ENCODE measurements at regions not wholly inside any gene's neighbourhood (a gene's known extent, or its start where the extent isn't known, plus 50 kb on each side); places are given as distances from the start of the nearest gene placed in this dataset.

- TF ChIP-seq MYC (IDR thresholded peaks at IDR 0.05; ENCODE audit: low read depth, low read length) (no peak), CTCF (IDR thresholded peaks at IDR 0.05; ENCODE audit: low read depth, low read length) (no peak), POLR2A (IDR thresholded peaks at IDR 0.05; ENCODE audit: extremely low read depth, insufficient read length) (no peak)
- TF ChIP-seq, protein P1, sequence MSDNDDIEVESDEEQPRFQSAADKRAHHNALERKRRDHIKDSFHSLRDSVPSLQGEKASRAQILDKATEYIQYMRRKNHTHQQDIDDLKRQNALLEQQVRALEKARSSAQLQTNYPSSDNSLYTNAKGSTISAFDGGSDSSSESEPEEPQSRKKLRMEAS (IDR thresholded peaks at IDR 0.05; ENCODE audit: low read depth, low read length), result no peak
Measured at GRCh38 chr11:86180423-86180822, 64.1 kb upstream of the EED start.

Data from NB4 (cell line).